Activated T-cell treated with anti-CD3 and anti-CD28 coated beads, Interleukin-2, amount 50 U/mL, for 72 hours (primary cell): ENCODE measurements at regions not wholly inside any gene's neighbourhood (a gene's known extent, or its start where the extent isn't known, plus 50 kb on each side); places are given as distances from the start of the nearest gene placed in this dataset.

Source experiments
- ATAC-seq, 2 donors: fragments of 150-1000 bp; cut with Tn5 transposase; replicated peaks in 1 of 2; 2 replicates each; pipeline ENCODE4 v1.10.0; 2021; ENCODE audit warnings: moderate library complexity in 2 of 2, mild to moderate bottlenecking in 1 of 2
- DNase-seq, 2 donors: peaks; one replicate each; pipeline ENCODE4 v3.0.0; 2021 to 2022; ENCODE audit warnings: mixed read lengths in 1 of 2
- H3K27ac Mint-ChIP-seq: one replicate; pipeline ENCODE4 v1.8.0; 2022; ENCODE audit warnings: mild to moderate bottlenecking, moderate library complexity, mixed read lengths
- H3K27me3 Mint-ChIP-seq: one replicate; pipeline ENCODE4 v1.8.0; 2022; ENCODE audit warnings: low read depth, mixed read lengths
- H3K36me3 Mint-ChIP-seq, 2 donors: one replicate each; pipeline ENCODE4 v1.8.0; 2022; ENCODE audit warnings: mixed read lengths in 2 of 2, mild to moderate bottlenecking in 1 of 2; ENCODE audit not compliant: insufficient read depth in 2 of 2
- H3K4me1 Mint-ChIP-seq: one replicate; pipeline ENCODE4 v1.8.0; 2022; ENCODE audit warnings: low read depth, mixed read lengths
- H3K4me3 Mint-ChIP-seq, 2 donors: one replicate each; pipeline ENCODE4 v1.8.0; 2022; ENCODE audit warnings: mild to moderate bottlenecking in 2 of 2, mixed read lengths in 2 of 2, moderate library complexity in 2 of 2
- H3K9me3 Mint-ChIP-seq, 2 donors: one replicate each; pipeline ENCODE4 v1.8.0; 2022; ENCODE audit warnings: mixed read lengths in 2 of 2

- Mint-ChIP-seq H3K27me3 (peaks cover 15% of the 10 kb centered on the region), H3K4me1 (no peaks in the 10 kb centered on the region), H3K4me3 (no peak overlapping the region), H3K9me3 (no peaks in the 10 kb centered on the region), H3K36me3 (no peaks in the 10 kb centered on the region), H3K27ac (no peak overlapping the region)
- DNase-seq (no peak), ATAC-seq (no peak)
Observed at GRCh38 chr7:27345997-27346396, 103.4 kb downstream of the EVX1 start.

GRCh38 chr7:27346531-27347275, 104.1 kb downstream of the EVX1 start:
- H3K4me3 Mint-ChIP-seq: no peak overlapping the region
- H3K4me1 Mint-ChIP-seq: no peaks in the 10 kb centered on the region

GRCh38 chr7:27347276-27347640, 104.7 kb downstream of the EVX1 start:
- H3K27ac Mint-ChIP-seq: no peak overlapping the region
- no peaks in the 10 kb centered on the region for H3K36me3 Mint-ChIP-seq
- H3K27me3 Mint-ChIP-seq: peaks cover 12% of the 10 kb centered on the region
- no peaks in the 10 kb centered on the region for H3K4me1 Mint-ChIP-seq
- no peak for ATAC-seq
- no peak overlapping the region for H3K4me3 Mint-ChIP-seq
- DNase-seq: no peak
- H3K9me3 Mint-ChIP-seq: no peaks in the 10 kb centered on the region

More at GRCh38 chr7:27346531-27347275, 104.1 kb downstream of the EVX1 start:
- no peak overlapping the region for H3K27ac Mint-ChIP-seq
- H3K27me3 Mint-ChIP-seq: peaks cover 12% of the 10 kb centered on the region
- DNase-seq (no peak), ATAC-seq (no peak)
- H3K9me3 Mint-ChIP-seq: no peaks in the 10 kb centered on the region
- no peaks in the 10 kb centered on the region for H3K36me3 Mint-ChIP-seq

GRCh38 chr7:27349621-27350020, 107.0 kb downstream of the EVX1 start:
- peaks cover 15% of the 10 kb centered on the region for H3K27me3 Mint-ChIP-seq
- H3K9me3 Mint-ChIP-seq: no peaks in the 10 kb centered on the region
- DNase-seq (no peak), ATAC-seq (no peak)
- H3K4me1 Mint-ChIP-seq: no peaks in the 10 kb centered on the region
- no peak overlapping the region for H3K4me3 Mint-ChIP-seq
- H3K27ac Mint-ChIP-seq: no peak overlapping the region
- H3K36me3 Mint-ChIP-seq: no peaks in the 10 kb centered on the region

- Mint-ChIP-seq H3K36me3 (no peaks in the 10 kb centered on the region), H3K4me1 (no peaks in the 10 kb centered on the region), H3K27ac (no peak overlapping the region), H3K4me3 (no peak overlapping the region), H3K9me3 (no peaks in the 10 kb centered on the region), H3K27me3 (peaks cover 19% of the 10 kb centered on the region)
- no peak for ATAC-seq
- DNase-seq: no peak
Observed at GRCh38 chr7:27351137-27351536, 108.5 kb downstream of the EVX1 start.

- H3K27me3 Mint-ChIP-seq: peaks cover 19% of the 10 kb centered on the region
- no peak for ATAC-seq
- DNase-seq: no peak
- H3K36me3 Mint-ChIP-seq: no peaks in the 10 kb centered on the region
- no peaks in the 10 kb centered on the region for H3K9me3 Mint-ChIP-seq
- no peak overlapping the region for H3K4me3 Mint-ChIP-seq
- H3K27ac Mint-ChIP-seq: no peak overlapping the region
- H3K4me1 Mint-ChIP-seq: no peaks in the 10 kb centered on the region
Observed at GRCh38 chr7:27351786-27352185, 109.2 kb downstream of the EVX1 start.

GRCh38 chr7:27359181-27360125, 116.9 kb downstream of the EVX1 start:
- ATAC-seq: no peak
- Mint-ChIP-seq H3K4me1 (no peaks in the 10 kb centered on the region), H3K9me3 (no peaks in the 10 kb centered on the region), H3K4me3 (no peak overlapping the region), H3K36me3 (no peaks in the 10 kb centered on the region), H3K27ac (no peak overlapping the region), H3K27me3 (peaks cover 23% of the 10 kb centered on the region)
- DNase-seq: no peak

GRCh38 chr7:27361522-27361921, 118.9 kb downstream of the EVX1 start:
- no peak for ATAC-seq
- no peaks in the 10 kb centered on the region for H3K36me3 Mint-ChIP-seq
- no peak overlapping the region for H3K4me3 Mint-ChIP-seq
- H3K4me1 Mint-ChIP-seq: no peaks in the 10 kb centered on the region
- peaks cover 19% of the 10 kb centered on the region for H3K27me3 Mint-ChIP-seq
- no peaks in the 10 kb centered on the region for H3K9me3 Mint-ChIP-seq
- DNase-seq: no peak
- no peak overlapping the region for H3K27ac Mint-ChIP-seq

GRCh38 chr7:27362026-27362425, 119.4 kb downstream of the EVX1 start:
- Mint-ChIP-seq H3K4me3 (no peak overlapping the region), H3K4me1 (no peaks in the 10 kb centered on the region), H3K9me3 (no peaks in the 10 kb centered on the region), H3K27ac (no peak overlapping the region), H3K36me3 (no peaks in the 10 kb centered on the region), H3K27me3 (peaks cover 19% of the 10 kb centered on the region)
- DNase-seq (no peak), ATAC-seq (no peak)

- H3K4me1 Mint-ChIP-seq: no peaks in the 10 kb centered on the region
- ATAC-seq (no peak), DNase-seq (no peak)
- H3K9me3 Mint-ChIP-seq: no peaks in the 10 kb centered on the region
- H3K27ac Mint-ChIP-seq: no peak overlapping the region
- no peaks in the 10 kb centered on the region for H3K36me3 Mint-ChIP-seq
- H3K4me3 Mint-ChIP-seq: no peak overlapping the region
- H3K27me3 Mint-ChIP-seq: peaks cover 4% of the 10 kb centered on the region
Observed at GRCh38 chr7:27364344-27364758, 121.7 kb downstream of the EVX1 start.

GRCh38 chr7:27367179-27367932, 124.8 kb downstream of the EVX1 start:
- no peak overlapping the region for H3K27ac Mint-ChIP-seq
- H3K4me3 Mint-ChIP-seq: no peak overlapping the region
- H3K4me1 Mint-ChIP-seq: no peaks in the 10 kb centered on the region
- ATAC-seq: no peak
- no peaks in the 10 kb centered on the region for H3K36me3 Mint-ChIP-seq
- H3K9me3 Mint-ChIP-seq: peaks cover 0 to 2% of the 10 kb centered on the region in 2 donors
- no peaks in the 10 kb centered on the region for H3K27me3 Mint-ChIP-seq
- no peak for DNase-seq

GRCh38 chr7:27367933-27368549, 125.4 kb downstream of the EVX1 start:
- H3K4me3 Mint-ChIP-seq: no peak overlapping the region
- no peaks in the 10 kb centered on the region for H3K4me1 Mint-ChIP-seq
- DNase-seq: no peak
- H3K9me3 Mint-ChIP-seq: peaks cover 0 to 2% of the 10 kb centered on the region in 2 donors
- no peaks in the 10 kb centered on the region for H3K27me3 Mint-ChIP-seq
- ATAC-seq: no peak
- no peaks in the 10 kb centered on the region for H3K36me3 Mint-ChIP-seq
- no peak overlapping the region for H3K27ac Mint-ChIP-seq
